K562 (cell line): ENCODE measurements at regions not wholly inside any gene's neighbourhood (a gene's known extent, or its start where the extent isn't known, plus 50 kb on each side); places are given as distances from the start of the nearest gene placed in this dataset.
A peak's percentile ranks its signal among the peaks of the same experiment; 100 is the strongest.

Source experiments
- E2F4 ChIP-seq: sonication (generic); formaldehyde crosslinking; IDR thresholded peaks from 2 replicates; pipeline ENCODE4 v1.8.0; 2022; ENCODE audit warnings: mild to moderate bottlenecking, low read depth, missing genetic modification reagents
- EP300 ChIP-seq: IDR thresholded peaks from 2 replicates; pipeline ENCODE4 v1.6.1; 2012; ENCODE audit warnings: low read length, improper control_type of control experiment
- FOXK1 ChIP-seq: sonication (generic); formaldehyde crosslinking; IDR thresholded peaks from 2 replicates; pipeline ENCODE4 v1.8.0; 2022; ENCODE audit warnings: missing genetic modification reagents, mild to moderate bottlenecking, borderline replicate concordance
- HNRNPLL ChIP-seq: fragments of 200-400 bp; formaldehyde crosslinking; IDR thresholded peaks from 2 replicates; pipeline ENCODE4 v1.6.1; 2017; ENCODE audit warnings: low read length, low read depth, mild to moderate bottlenecking; ENCODE audit not compliant: poor library complexity, severe bottlenecking
- KAT7 ChIP-seq: sonication (generic); formaldehyde crosslinking; IDR thresholded peaks from 2 replicates; pipeline ENCODE4 v1.8.0; 2022; ENCODE audit warnings: missing genetic modification reagents, mild to moderate bottlenecking, borderline replicate concordance
- NELFE ChIP-seq: IDR thresholded peaks from 2 replicates; pipeline ENCODE4 v1.6.1; 2011; ENCODE audit warnings: mild to moderate bottlenecking; ENCODE audit not compliant: insufficient read depth, insufficient read length
- NRF1 ChIP-seq, 2 experiments: fragments of 450-650 bp; IDR thresholded peaks in 1 of 2; conservative IDR thresholded peaks in 1 of 2; 2 replicates each; pipeline ENCODE4 v1.6.1; 2014; ENCODE audit warnings: mild to moderate bottlenecking in 2 of 2
- POLR2H ChIP-seq: IDR thresholded peaks from 2 replicates; pipeline ENCODE4 v1.6.1; 2016; ENCODE audit warnings: missing genetic modification characterization, low read depth, mild to moderate bottlenecking, control low read depth, missing compliant biosample characterization, moderate library complexity
- THRAP3 ChIP-seq: fragments of 450-650 bp; IDR thresholded peaks from 2 replicates; pipeline ENCODE4 v1.6.1; 2016; ENCODE audit warnings: mild to moderate bottlenecking, inconsistent platforms, borderline replicate concordance
- TF ChIP-seq, protein P1 (sequence below): sonication (generic); formaldehyde crosslinking; IDR thresholded peaks from 2 replicates; pipeline ENCODE4 v1.8.0; 2022; ENCODE audit warnings: mild to moderate bottlenecking, missing genetic modification reagents
- TF ChIP-seq, protein P2 (sequence below): sonication (generic); formaldehyde crosslinking; IDR thresholded peaks from 2 replicates; pipeline ENCODE4 v1.8.1; 2023; ENCODE audit warnings: mild to moderate bottlenecking, missing genetic modification reagents
- TF ChIP-seq, protein P3 (sequence below): fragments of 450-650 bp; IDR thresholded peaks from 2 replicates; pipeline ENCODE4 v1.6.1; 2014; ENCODE audit warnings: low read depth, mild to moderate bottlenecking, moderate library complexity, borderline replicate concordance
- TF ChIP-seq, protein P4 (sequence below): sonication (generic); formaldehyde crosslinking; IDR thresholded peaks from 2 replicates; pipeline ENCODE4 v1.8.1; 2023; ENCODE audit warnings: mild to moderate bottlenecking, missing genetic modification reagents, moderate library complexity

DNA sequence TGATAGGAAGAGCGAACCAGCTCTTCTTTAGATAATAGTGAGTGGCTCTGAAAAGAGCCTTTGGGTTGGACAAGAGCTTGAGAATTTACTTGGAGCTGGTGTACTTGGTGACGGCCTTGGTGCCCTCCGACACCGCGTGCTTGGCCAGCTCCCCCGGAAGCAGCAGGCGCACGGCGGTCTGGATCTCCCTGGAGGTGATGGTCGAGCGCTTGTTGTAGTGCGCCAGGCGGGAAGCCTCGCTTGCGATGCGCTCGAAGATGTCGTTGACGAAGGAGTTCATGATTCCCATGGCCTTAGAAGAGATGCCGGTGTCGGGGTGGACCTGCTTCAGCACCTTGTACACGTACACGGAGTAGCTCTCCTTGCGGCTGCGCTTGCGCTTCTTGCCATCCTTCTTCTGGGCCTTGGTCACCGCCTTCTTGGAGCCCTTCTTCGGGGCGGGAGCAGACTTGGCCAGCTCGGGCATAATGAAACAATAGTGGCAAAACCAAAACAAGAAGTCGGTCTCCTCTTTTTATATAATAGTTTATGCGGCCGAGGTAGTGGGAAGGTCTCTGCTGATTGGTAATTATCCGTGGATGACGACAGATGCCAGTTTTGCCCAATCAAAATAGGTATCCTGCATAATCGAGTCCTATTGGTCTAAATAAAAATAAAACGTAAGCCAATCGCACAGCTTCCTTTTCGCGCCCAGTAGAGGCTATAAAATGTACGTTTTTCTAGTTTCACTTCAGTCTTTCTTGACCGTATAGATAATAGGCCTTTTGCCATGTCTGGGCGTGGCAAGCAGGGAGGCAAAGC is 104.6 kb downstream of the OR2B2 start (continued):
- TF ChIP-seq, protein P1, sequence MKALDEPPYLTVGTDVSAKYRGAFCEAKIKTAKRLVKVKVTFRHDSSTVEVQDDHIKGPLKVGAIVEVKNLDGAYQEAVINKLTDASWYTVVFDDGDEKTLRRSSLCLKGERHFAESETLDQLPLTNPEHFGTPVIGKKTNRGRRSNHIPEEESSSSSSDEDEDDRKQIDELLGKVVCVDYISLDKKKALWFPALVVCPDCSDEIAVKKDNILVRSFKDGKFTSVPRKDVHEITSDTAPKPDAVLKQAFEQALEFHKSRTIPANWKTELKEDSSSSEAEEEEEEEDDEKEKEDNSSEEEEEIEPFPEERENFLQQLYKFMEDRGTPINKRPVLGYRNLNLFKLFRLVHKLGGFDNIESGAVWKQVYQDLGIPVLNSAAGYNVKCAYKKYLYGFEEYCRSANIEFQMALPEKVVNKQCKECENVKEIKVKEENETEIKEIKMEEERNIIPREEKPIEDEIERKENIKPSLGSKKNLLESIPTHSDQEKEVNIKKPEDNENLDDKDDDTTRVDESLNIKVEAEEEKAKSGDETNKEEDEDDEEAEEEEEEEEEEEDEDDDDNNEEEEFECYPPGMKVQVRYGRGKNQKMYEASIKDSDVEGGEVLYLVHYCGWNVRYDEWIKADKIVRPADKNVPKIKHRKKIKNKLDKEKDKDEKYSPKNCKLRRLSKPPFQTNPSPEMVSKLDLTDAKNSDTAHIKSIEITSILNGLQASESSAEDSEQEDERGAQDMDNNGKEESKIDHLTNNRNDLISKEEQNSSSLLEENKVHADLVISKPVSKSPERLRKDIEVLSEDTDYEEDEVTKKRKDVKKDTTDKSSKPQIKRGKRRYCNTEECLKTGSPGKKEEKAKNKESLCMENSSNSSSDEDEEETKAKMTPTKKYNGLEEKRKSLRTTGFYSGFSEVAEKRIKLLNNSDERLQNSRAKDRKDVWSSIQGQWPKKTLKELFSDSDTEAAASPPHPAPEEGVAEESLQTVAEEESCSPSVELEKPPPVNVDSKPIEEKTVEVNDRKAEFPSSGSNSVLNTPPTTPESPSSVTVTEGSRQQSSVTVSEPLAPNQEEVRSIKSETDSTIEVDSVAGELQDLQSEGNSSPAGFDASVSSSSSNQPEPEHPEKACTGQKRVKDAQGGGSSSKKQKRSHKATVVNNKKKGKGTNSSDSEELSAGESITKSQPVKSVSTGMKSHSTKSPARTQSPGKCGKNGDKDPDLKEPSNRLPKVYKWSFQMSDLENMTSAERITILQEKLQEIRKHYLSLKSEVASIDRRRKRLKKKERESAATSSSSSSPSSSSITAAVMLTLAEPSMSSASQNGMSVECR (CRISPR knock-in tag) = peak; percentile 35; the same call in 1 of the 2 replicates
- TF ChIP-seq KAT7 (CRISPR knock-in tag) (peak; percentile 67), HNRNPLL (peak; percentile 72), NELFE (peak; percentile 29), POLR2H (tag) (peak; percentile 98), FOXK1 (CRISPR knock-in tag) (peak; percentile 8; the same call in 1 of the 2 replicates), EP300 (0 out of 2 replicates have a peak, but pooled peaks have one; percentile 4), NRF1 (conservative IDR thresholded peaks at IDR 0.05 in 1 of 2, IDR thresholded peaks at IDR 0.05 in 1 of 2) (peak; percentile 90 to 92), THRAP3 (peak; percentile 96), E2F4 (CRISPR knock-in tag) (peak; percentile 97)
- TF ChIP-seq, protein P2, sequence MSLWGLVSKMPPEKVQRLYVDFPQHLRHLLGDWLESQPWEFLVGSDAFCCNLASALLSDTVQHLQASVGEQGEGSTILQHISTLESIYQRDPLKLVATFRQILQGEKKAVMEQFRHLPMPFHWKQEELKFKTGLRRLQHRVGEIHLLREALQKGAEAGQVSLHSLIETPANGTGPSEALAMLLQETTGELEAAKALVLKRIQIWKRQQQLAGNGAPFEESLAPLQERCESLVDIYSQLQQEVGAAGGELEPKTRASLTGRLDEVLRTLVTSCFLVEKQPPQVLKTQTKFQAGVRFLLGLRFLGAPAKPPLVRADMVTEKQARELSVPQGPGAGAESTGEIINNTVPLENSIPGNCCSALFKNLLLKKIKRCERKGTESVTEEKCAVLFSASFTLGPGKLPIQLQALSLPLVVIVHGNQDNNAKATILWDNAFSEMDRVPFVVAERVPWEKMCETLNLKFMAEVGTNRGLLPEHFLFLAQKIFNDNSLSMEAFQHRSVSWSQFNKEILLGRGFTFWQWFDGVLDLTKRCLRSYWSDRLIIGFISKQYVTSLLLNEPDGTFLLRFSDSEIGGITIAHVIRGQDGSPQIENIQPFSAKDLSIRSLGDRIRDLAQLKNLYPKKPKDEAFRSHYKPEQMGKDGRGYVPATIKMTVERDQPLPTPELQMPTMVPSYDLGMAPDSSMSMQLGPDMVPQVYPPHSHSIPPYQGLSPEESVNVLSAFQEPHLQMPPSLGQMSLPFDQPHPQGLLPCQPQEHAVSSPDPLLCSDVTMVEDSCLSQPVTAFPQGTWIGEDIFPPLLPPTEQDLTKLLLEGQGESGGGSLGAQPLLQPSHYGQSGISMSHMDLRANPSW (CRISPR knock-in tag) = peak; percentile 59
- TF ChIP-seq, protein P3, sequence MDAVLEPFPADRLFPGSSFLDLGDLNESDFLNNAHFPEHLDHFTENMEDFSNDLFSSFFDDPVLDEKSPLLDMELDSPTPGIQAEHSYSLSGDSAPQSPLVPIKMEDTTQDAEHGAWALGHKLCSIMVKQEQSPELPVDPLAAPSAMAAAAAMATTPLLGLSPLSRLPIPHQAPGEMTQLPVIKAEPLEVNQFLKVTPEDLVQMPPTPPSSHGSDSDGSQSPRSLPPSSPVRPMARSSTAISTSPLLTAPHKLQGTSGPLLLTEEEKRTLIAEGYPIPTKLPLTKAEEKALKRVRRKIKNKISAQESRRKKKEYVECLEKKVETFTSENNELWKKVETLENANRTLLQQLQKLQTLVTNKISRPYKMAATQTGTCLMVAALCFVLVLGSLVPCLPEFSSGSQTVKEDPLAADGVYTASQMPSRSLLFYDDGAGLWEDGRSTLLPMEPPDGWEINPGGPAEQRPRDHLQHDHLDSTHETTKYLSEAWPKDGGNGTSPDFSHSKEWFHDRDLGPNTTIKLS = peak; percentile 49; the same call in 1 of the 2 replicates
- TF ChIP-seq, protein P4, sequence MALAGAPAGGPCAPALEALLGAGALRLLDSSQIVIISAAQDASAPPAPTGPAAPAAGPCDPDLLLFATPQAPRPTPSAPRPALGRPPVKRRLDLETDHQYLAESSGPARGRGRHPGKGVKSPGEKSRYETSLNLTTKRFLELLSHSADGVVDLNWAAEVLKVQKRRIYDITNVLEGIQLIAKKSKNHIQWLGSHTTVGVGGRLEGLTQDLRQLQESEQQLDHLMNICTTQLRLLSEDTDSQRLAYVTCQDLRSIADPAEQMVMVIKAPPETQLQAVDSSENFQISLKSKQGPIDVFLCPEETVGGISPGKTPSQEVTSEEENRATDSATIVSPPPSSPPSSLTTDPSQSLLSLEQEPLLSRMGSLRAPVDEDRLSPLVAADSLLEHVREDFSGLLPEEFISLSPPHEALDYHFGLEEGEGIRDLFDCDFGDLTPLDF = peak; percentile 99
